ENCODE measurements at regions not wholly inside any gene's neighbourhood (a gene's known extent, or its start where the extent isn't known, plus 50 kb on each side); places are given as distances from the start of the nearest gene placed in this dataset.

- dilution Hi-C loops (cut with MboI; ENCODE audit: extremely low pct_ligation_motif_present, low sequenced_read_pairs) (no loop called here), intact Hi-C loops (cut with micrococcal nuclease) (no loop called here)
- Histone ChIP-seq H3K9me1 (replicated peaks; ENCODE audit: control insufficient read depth, extremely low read depth, insufficient read depth, low read length) (no peaks in the 10 kb centered on the region), H4K20me1 (replicated peaks; ENCODE audit: control insufficient read depth, extremely low read depth, insufficient read depth, low read length) (no peaks in the 10 kb centered on the region), H3K4me2 (ENCODE audit: insufficient read depth, low read length) (no peak overlapping the region), H3K36me3 (ENCODE audit: control insufficient read depth in 2 of 2, extremely low read depth in 1 of 2, insufficient read depth in 2 of 2, low read length in 2 of 2) (no peaks in the 10 kb centered on the region), H3K9ac (replicated peaks; ENCODE audit: extremely low read depth, insufficient read depth, low read length) (no peak overlapping the region), H2AFZ (ENCODE audit: low read depth, low read length) (no peak overlapping the region), H3K4me3 (replicated peaks in 1 of 3; ENCODE audit: insufficient read depth in 1 of 3, low read depth in 1 of 3, low read length in 3 of 3) (no peak overlapping the region), H3K4me1 (ENCODE audit: control insufficient read depth, extremely low read depth, insufficient read depth, low read length) (no peaks in the 10 kb centered on the region), H3K27ac (ENCODE audit: insufficient read depth, low read depth, low read length) (no peak overlapping the region), H3K27me3 (ENCODE audit: control insufficient read depth in 2 of 2, insufficient read depth in 2 of 2, low read length in 2 of 2) (no peaks in the 10 kb centered on the region), H3K79me2 (ENCODE audit: control insufficient read depth, insufficient read depth, low read length) (no peaks in the 10 kb centered on the region), H3K9me3 (replicated peaks; ENCODE audit: control insufficient read depth, insufficient read depth, low read length) (no peaks in the 10 kb centered on the region)
- no peak for FAIRE-seq
- DNase-seq (ENCODE audit: low read depth, low spot score), result no peak
- CTCF ChIA-PET, result no interaction called here
- POLR2A ChIA-PET, result no interaction called here
- TF ChIP-seq GATA2 (IDR thresholded peaks at IDR 0.05; ENCODE audit: insufficient read depth, insufficient read length, low read depth, low read length) (no peak), POLR2AphosphoS5 (IDR thresholded peaks at IDR 0.05; ENCODE audit: insufficient read depth, low read depth, low read length) (no peak), MAX (IDR thresholded peaks at IDR 0.05; ENCODE audit: insufficient read depth, insufficient read length) (no peak), JUN (IDR thresholded peaks at IDR 0.05; ENCODE audit: borderline replicate concordance, insufficient read depth, insufficient read length, low read depth) (no peak), FOS (IDR thresholded peaks at IDR 0.05; ENCODE audit: borderline replicate concordance, insufficient read depth, low read length) (no peak), EZH2 (IDR thresholded peaks at IDR 0.05; ENCODE audit: borderline replicate concordance, low read depth, low read length, severe bottlenecking) (no peak), POLR2A (IDR thresholded peaks at IDR 0.05; ENCODE audit: low read depth, low read length) (no peak), MYC (IDR thresholded peaks at IDR 0.05; ENCODE audit: low read depth, low read length) (no peak)
- TF ChIP-seq, protein P1, sequence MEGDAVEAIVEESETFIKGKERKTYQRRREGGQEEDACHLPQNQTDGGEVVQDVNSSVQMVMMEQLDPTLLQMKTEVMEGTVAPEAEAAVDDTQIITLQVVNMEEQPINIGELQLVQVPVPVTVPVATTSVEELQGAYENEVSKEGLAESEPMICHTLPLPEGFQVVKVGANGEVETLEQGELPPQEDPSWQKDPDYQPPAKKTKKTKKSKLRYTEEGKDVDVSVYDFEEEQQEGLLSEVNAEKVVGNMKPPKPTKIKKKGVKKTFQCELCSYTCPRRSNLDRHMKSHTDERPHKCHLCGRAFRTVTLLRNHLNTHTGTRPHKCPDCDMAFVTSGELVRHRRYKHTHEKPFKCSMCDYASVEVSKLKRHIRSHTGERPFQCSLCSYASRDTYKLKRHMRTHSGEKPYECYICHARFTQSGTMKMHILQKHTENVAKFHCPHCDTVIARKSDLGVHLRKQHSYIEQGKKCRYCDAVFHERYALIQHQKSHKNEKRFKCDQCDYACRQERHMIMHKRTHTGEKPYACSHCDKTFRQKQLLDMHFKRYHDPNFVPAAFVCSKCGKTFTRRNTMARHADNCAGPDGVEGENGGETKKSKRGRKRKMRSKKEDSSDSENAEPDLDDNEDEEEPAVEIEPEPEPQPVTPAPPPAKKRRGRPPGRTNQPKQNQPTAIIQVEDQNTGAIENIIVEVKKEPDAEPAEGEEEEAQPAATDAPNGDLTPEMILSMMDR (IDR thresholded peaks at IDR 0.05; ENCODE audit: extremely low read depth in 1 of 2, insufficient read depth in 1 of 2, low read depth in 1 of 2, low read length in 2 of 2), result no peak
- BruUV-seq (replicated peaks), result no TSS peak
These were observed 191.3 kb upstream of the CTSO start for GRCh38 chr4:156144961-156145360.

Data from endothelial cell of umbilical vein (primary cell).